ENCODE measurements at regions not wholly inside any gene's neighbourhood (a gene's known extent, or its start where the extent isn't known, plus 50 kb on each side); places are given as distances from the start of the nearest gene placed in this dataset.

DNA sequence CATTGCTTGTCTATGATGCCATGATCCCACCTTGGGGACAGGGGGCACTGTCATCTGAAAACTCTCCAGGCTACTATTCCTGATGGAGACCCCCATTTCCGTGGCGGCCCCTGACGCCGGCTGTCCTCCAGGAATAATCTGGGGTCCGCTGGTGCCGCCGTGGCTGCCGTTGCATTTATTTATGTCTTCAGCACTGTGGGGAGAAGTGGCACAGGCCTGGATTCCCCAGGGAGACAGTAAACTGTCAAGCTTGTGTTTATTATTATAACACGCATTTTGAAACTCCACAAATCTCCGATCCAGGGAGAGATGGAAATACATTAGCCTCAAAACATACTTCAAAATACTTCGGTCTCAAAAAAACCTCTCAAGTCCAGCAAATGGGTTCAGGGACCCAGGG lies 126.9 kb upstream of the C1orf174 start:
- Histone ChIP-seq H3K27me3 (ENCODE audit: control insufficient read depth in 4 of 4, insufficient read depth in 4 of 4, low read length in 3 of 4) (peaks cover 0 to 4% (median 0%) of the 10 kb centered on the region in 4 donors), H3K36me3 (ENCODE audit: control insufficient read depth in 4 of 4, insufficient read depth in 3 of 4, low read depth in 1 of 4, low read length in 3 of 4) (no peaks in the 10 kb centered on the region), H3K9ac (ENCODE audit: low read depth in 1 of 2, low read length in 2 of 2) (no peak overlapping the region), H3K4me1 (ENCODE audit: control insufficient read depth in 4 of 4, insufficient read depth in 4 of 4, low read length in 3 of 4) (no peaks in the 10 kb centered on the region), H3K27ac (ENCODE audit: low read depth in 1 of 2, low read length in 2 of 2) (no peak overlapping the region), H3K9me3 (ENCODE audit: control insufficient read depth in 4 of 4, low read length in 3 of 4) (peaks cover 0 to 5% (median 3%) of the 10 kb centered on the region in 4 donors), H3K4me3 (ENCODE audit: low read depth in 1 of 3, low read length in 3 of 3) (no peak overlapping the region)
- 76% methylated on average over 11 of the region's 11 CpGs for WGBS
- no peak for DNase-seq (ENCODE audit: low spot score)
- TF ChIP-seq SP1 (IDR thresholded peaks at IDR 0.05): no peak
- no peak for TF ChIP-seq FOXA1 (IDR thresholded peaks at IDR 0.05)
- no peak for TF ChIP-seq TAF1 (conservative IDR thresholded peaks at IDR 0.05)
- TF ChIP-seq GABPA (IDR thresholded peaks at IDR 0.05 in 1 of 2, conservative IDR thresholded peaks at IDR 0.05 in 1 of 2): no peak
- TF ChIP-seq, protein P1, sequence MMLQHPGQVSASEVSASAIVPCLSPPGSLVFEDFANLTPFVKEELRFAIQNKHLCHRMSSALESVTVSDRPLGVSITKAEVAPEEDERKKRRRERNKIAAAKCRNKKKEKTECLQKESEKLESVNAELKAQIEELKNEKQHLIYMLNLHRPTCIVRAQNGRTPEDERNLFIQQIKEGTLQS (IDR thresholded peaks at IDR 0.05): no peak
- TF ChIP-seq RXRA (IDR thresholded peaks at IDR 0.05): no peak
- TF ChIP-seq RAD21 (IDR thresholded peaks at IDR 0.05): no peak
- TF ChIP-seq JUND (IDR thresholded peaks at IDR 0.05): no peak
- TF ChIP-seq ZBTB33 (IDR thresholded peaks at IDR 0.05): no peak
- no peak for TF ChIP-seq HNF4G (IDR thresholded peaks at IDR 0.05)
- TF ChIP-seq FOXA2 (IDR thresholded peaks at IDR 0.05): no peak
- TF ChIP-seq EGR1 (IDR thresholded peaks at IDR 0.05; ENCODE audit: low read depth in 2 of 2): no peak
- TF ChIP-seq REST (IDR thresholded peaks at IDR 0.05): no peak
- TF ChIP-seq HNF4A (conservative IDR thresholded peaks at IDR 0.05): no peak
- TF ChIP-seq NR2F2 (IDR thresholded peaks at IDR 0.05): no peak
- TF ChIP-seq MAX (IDR thresholded peaks at IDR 0.05): no peak
- TF ChIP-seq YY1 (IDR thresholded peaks at IDR 0.05): no peak
- no peak for TF ChIP-seq CTCF (IDR thresholded peaks at IDR 0.05; ENCODE audit: low read depth, low read length, missing input control)
